H9 (cell line): ENCODE measurements at regions not wholly inside any gene's neighbourhood (a gene's known extent, or its start where the extent isn't known, plus 50 kb on each side); places are given as distances from the start of the nearest gene placed in this dataset.

Experiments
- DNase-seq: peaks from one replicate; pipeline ENCODE4 v3.0.0-alpha.2; 2017
- H2AFZ ChIP-seq: one replicate; pipeline ENCODE4 v1.6.1; 2013; ENCODE audit warnings: mild to moderate bottlenecking, low read length, control low read depth, moderate library complexity
- H2AK5ac ChIP-seq: 2 replicates; pipeline ENCODE4 v1.6.1; 2013; ENCODE audit warnings: low read length, control low read depth, mixed read lengths; ENCODE audit not compliant: insufficient read length
- H2BK120ac ChIP-seq: one replicate; pipeline ENCODE4 v1.6.1; 2013; ENCODE audit warnings: low read depth, mild to moderate bottlenecking, low read length, control low read depth, inconsistent platforms; ENCODE audit not compliant: poor library complexity, severe bottlenecking
- H2BK12ac ChIP-seq: 2 replicates; pipeline ENCODE4 v1.6.1; 2013; ENCODE audit warnings: low read length, control low read depth, mixed read lengths, low read depth; ENCODE audit not compliant: insufficient read length
- H2BK15ac ChIP-seq: 2 replicates; pipeline ENCODE4 v1.6.1; 2013; ENCODE audit warnings: low read depth, low read length, control low read depth
- H2BK20ac ChIP-seq: one replicate; pipeline ENCODE4 v1.6.1; 2013; ENCODE audit warnings: low read depth, mild to moderate bottlenecking, low read length, control low read depth, inconsistent platforms; ENCODE audit not compliant: poor library complexity, severe bottlenecking
- H2BK5ac ChIP-seq: 2 replicates; pipeline ENCODE4 v1.6.1; 2013; ENCODE audit warnings: low read length, control low read depth, mixed read lengths; ENCODE audit not compliant: insufficient read length
- H3K14ac ChIP-seq: 2 replicates; pipeline ENCODE4 v1.6.1; 2013; ENCODE audit warnings: low read length, control low read depth; ENCODE audit not compliant: insufficient read depth
- H3K18ac ChIP-seq: 2 replicates; pipeline ENCODE4 v1.6.1; 2013; ENCODE audit warnings: low read depth, mild to moderate bottlenecking, mixed read lengths, low read length, control low read depth; ENCODE audit not compliant: insufficient read length
- H3K23ac ChIP-seq: 2 replicates; pipeline ENCODE4 v1.6.1; 2013; ENCODE audit warnings: low read length, control low read depth, mixed read lengths, low read depth; ENCODE audit not compliant: insufficient read length
- H3K23me2 ChIP-seq: 2 replicates; pipeline ENCODE4 v1.6.1; 2013; ENCODE audit warnings: low read depth, mild to moderate bottlenecking, mixed read lengths, low read length, control low read depth; ENCODE audit not compliant: insufficient read length, poor library complexity, severe bottlenecking
- H3K27ac ChIP-seq: 2 replicates; pipeline ENCODE4 v1.5.1; 2013; ENCODE audit warnings: low read length, control low read depth, mixed read lengths, low read depth; ENCODE audit not compliant: insufficient read length
- H3K27me3 ChIP-seq: 2 replicates; pipeline ENCODE4 v1.6.1; 2013; ENCODE audit warnings: low read length, control low read depth, inconsistent platforms; ENCODE audit not compliant: insufficient read depth
- H3K4ac ChIP-seq: 2 replicates; pipeline ENCODE4 v1.6.1; 2013; ENCODE audit warnings: low read depth, mild to moderate bottlenecking, control low read depth, inconsistent platforms, low read length, moderate library complexity
- H3K4me1 ChIP-seq: 2 replicates; pipeline ENCODE4 v1.6.1; 2013; ENCODE audit warnings: low read length, control low read depth, inconsistent platforms; ENCODE audit not compliant: insufficient read depth
- H3K4me2 ChIP-seq: 2 replicates; pipeline ENCODE4 v1.6.1; 2013; ENCODE audit warnings: low read length, control low read depth, mixed read lengths; ENCODE audit not compliant: insufficient read length, insufficient read depth
- H3K56ac ChIP-seq: 2 replicates; pipeline ENCODE4 v1.6.1; 2013; ENCODE audit warnings: low read depth, mild to moderate bottlenecking, mixed read lengths, low read length, control low read depth; ENCODE audit not compliant: insufficient read length
- H3K79me1 ChIP-seq: 2 replicates; pipeline ENCODE4 v1.6.1; 2013; ENCODE audit warnings: low read depth, mild to moderate bottlenecking, moderate library complexity, low read length, control low read depth, inconsistent platforms; ENCODE audit not compliant: insufficient read depth, poor library complexity, severe bottlenecking
- H3K79me2 ChIP-seq: 2 replicates; pipeline ENCODE4 v1.6.1; 2013; ENCODE audit warnings: low read length, control low read depth, inconsistent platforms; ENCODE audit not compliant: insufficient read depth
- H3K9ac ChIP-seq: 2 replicates; pipeline ENCODE4 v1.6.1; 2013; ENCODE audit warnings: low read length, control low read depth, mixed read lengths; ENCODE audit not compliant: insufficient read length; ENCODE audit errors: extremely low read depth
- H3K9me3 ChIP-seq: one replicate; pipeline ENCODE4 v1.6.1; 2013; ENCODE audit warnings: low read depth, low read length, inconsistent platforms; ENCODE audit not compliant: control insufficient read depth
- H3T11ph ChIP-seq: one replicate; pipeline ENCODE4 v1.6.1; 2013; ENCODE audit warnings: mild to moderate bottlenecking, low read length, control low read depth, inconsistent platforms
- H4K20me1 ChIP-seq: one replicate; pipeline ENCODE4 v1.6.1; 2013; ENCODE audit not compliant: control insufficient read depth, insufficient read length, insufficient read depth
- H4K5ac ChIP-seq: 2 replicates; pipeline ENCODE4 v1.6.1; 2013; ENCODE audit warnings: low read depth, mild to moderate bottlenecking, mixed read lengths, low read length, control low read depth; ENCODE audit not compliant: insufficient read length
- H4K8ac ChIP-seq: replicated peaks from 2 replicates; pipeline ENCODE4 v1.6.1; 2013; ENCODE audit warnings: low read length, control low read depth, mixed read lengths, low read depth; ENCODE audit not compliant: insufficient read length
- H4K91ac ChIP-seq: 2 replicates; pipeline ENCODE4 v1.6.1; 2013; ENCODE audit warnings: low read depth, mild to moderate bottlenecking, moderate library complexity, mixed read lengths, low read length, control low read depth; ENCODE audit not compliant: insufficient read length
- H3K27ac Mint-ChIP-seq, 3 experiments: 2 replicates in 2 of 3; 3 replicates in 1 of 3; pipeline ENCODE4 v1.8.0; 2020 to 2021; ENCODE audit warnings: mixed read lengths in 3 of 3, mild to moderate bottlenecking in 1 of 3, moderate library complexity in 1 of 3
- H3K27me3 Mint-ChIP-seq: 2 replicates; pipeline ENCODE4 v1.8.0; 2021; ENCODE audit warnings: low read depth, mild to moderate bottlenecking, moderate library complexity, mixed read lengths
- H3K36me3 Mint-ChIP-seq, 3 experiments: 2 replicates in 2 of 3; 3 replicates in 1 of 3; pipeline ENCODE4 v1.8.0; 2020 to 2021; ENCODE audit warnings: low read depth in 3 of 3, mixed read lengths in 3 of 3; ENCODE audit not compliant: insufficient read depth in 1 of 3
- H3K4me1 Mint-ChIP-seq, 2 experiments: 2 replicates each; pipeline ENCODE4 v1.8.0; 2020; ENCODE audit warnings: mixed read lengths in 2 of 2
- H3K4me3 Mint-ChIP-seq, 2 experiments: 2 replicates in 1 of 2; 3 replicates in 1 of 2; pipeline ENCODE4 v1.8.0; 2020 to 2021; ENCODE audit warnings: mild to moderate bottlenecking in 2 of 2, mixed read lengths in 2 of 2, moderate library complexity in 1 of 2
- H3K9me3 Mint-ChIP-seq, 2 experiments: 2 replicates in 1 of 2; 3 replicates in 1 of 2; pipeline ENCODE4 v1.8.0; 2020; ENCODE audit warnings: mild to moderate bottlenecking in 2 of 2, mixed read lengths in 2 of 2, moderate library complexity in 1 of 2
- CTCF ChIP-seq: fragments of 200-600 bp; sonication (generic); conservative IDR thresholded peaks from 3 replicates; pipeline ENCODE4 v1.8.0; 2021; ENCODE audit warnings: antibody characterized with exemption, mild to moderate bottlenecking

GRCh38 chr10:44161184-44161583 is 223.7 kb downstream of the CXCL12 start:
- Histone ChIP-seq H2AK5ac (no peak overlapping the region), H3K4me2 (no peak overlapping the region), H3K18ac (no peak overlapping the region), H3K4me1 (no peaks in the 10 kb centered on the region), H4K20me1 (no peaks in the 10 kb centered on the region), H2BK20ac (no peak overlapping the region), H3K23me2 (no peaks in the 10 kb centered on the region), H3K56ac (no peak overlapping the region), H3K27me3 (no peaks in the 10 kb centered on the region), H2BK15ac (no peak overlapping the region), H2BK12ac (no peak overlapping the region), H3K27ac (no peak overlapping the region), H4K8ac (no peak overlapping the region), H3T11ph (no peak overlapping the region), H2AFZ (no peak overlapping the region), H3K4ac (no peak overlapping the region), H3K9ac (no peak overlapping the region), H2BK120ac (no peak overlapping the region), H3K79me2 (no peaks in the 10 kb centered on the region), H4K5ac (no peak overlapping the region), H3K79me1 (no peaks in the 10 kb centered on the region), H3K23ac (no peak overlapping the region), H3K9me3 (no peaks in the 10 kb centered on the region), H3K14ac (no peak overlapping the region), H2BK5ac (no peak overlapping the region), H4K91ac (no peak overlapping the region)
- H3K9me3 Mint-ChIP-seq, result peaks cover 13 to 14% of the 10 kb centered on the region in 2 experiments
- no peak for TF ChIP-seq CTCF
- H3K27ac Mint-ChIP-seq, result no peak overlapping the region
- no peaks in the 10 kb centered on the region; a peak in 1 of 4 replicates for H3K4me1 Mint-ChIP-seq
- H3K4me3 Mint-ChIP-seq, result no peak overlapping the region
- H3K36me3 Mint-ChIP-seq, result peaks cover 0 to 15% (median 3%) of the 10 kb centered on the region in 3 experiments; a peak in 5 of 7 replicates
- H3K27me3 Mint-ChIP-seq, result no peaks in the 10 kb centered on the region
- no peak for DNase-seq
